GM12873 (cell line): ENCODE measurements at regions not wholly inside any gene's neighbourhood (a gene's known extent, or its start where the extent isn't known, plus 50 kb on each side); places are given as distances from the start of the nearest gene placed in this dataset.

ENCODE experiments used
- TF ChIP-seq, protein P1 (sequence below): IDR thresholded peaks from 2 replicates; pipeline ENCODE4 v1.5.1; 2012; ENCODE audit warnings: low read depth, mild to moderate bottlenecking, moderate library complexity, low read length, control low read depth; ENCODE audit not compliant: insufficient read depth; ENCODE audit errors: missing control alignments

DNA sequence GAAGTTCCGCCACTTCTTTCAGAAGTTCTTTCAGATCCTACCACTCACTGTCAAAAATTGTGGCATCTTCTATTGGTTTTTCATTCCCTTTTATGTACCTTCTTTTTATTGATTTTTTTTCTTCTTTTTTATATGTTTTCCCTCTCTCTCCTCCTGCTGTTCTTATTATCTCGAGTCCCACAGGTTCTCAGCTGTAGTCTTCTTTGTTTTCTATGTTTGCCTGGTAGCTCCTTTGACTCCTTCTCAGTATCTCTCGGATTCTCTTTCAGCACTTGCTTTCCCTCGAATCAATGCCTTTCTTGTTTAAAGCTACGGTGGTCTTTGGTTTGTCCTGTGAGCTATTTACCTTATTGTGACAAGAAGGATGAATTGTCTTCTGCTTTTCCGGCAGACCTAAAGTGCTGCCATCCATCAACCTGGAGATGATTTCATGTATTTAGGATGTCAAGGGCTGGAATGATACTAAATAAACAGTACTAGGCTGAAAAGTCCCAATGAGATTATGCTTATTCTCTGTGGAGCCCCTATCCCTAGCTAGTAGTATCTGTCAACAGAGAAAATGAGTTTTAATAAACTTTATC is 541.7 kb downstream of the NOVA1 start:
- TF ChIP-seq, protein P1, sequence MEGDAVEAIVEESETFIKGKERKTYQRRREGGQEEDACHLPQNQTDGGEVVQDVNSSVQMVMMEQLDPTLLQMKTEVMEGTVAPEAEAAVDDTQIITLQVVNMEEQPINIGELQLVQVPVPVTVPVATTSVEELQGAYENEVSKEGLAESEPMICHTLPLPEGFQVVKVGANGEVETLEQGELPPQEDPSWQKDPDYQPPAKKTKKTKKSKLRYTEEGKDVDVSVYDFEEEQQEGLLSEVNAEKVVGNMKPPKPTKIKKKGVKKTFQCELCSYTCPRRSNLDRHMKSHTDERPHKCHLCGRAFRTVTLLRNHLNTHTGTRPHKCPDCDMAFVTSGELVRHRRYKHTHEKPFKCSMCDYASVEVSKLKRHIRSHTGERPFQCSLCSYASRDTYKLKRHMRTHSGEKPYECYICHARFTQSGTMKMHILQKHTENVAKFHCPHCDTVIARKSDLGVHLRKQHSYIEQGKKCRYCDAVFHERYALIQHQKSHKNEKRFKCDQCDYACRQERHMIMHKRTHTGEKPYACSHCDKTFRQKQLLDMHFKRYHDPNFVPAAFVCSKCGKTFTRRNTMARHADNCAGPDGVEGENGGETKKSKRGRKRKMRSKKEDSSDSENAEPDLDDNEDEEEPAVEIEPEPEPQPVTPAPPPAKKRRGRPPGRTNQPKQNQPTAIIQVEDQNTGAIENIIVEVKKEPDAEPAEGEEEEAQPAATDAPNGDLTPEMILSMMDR = no peak

GRCh38 chr14:26032348-26032747 is 565.5 kb downstream of the NOVA1 start:
- TF ChIP-seq, protein P1 = no peak

GRCh38 chr14:26026384-26026783 is 571.4 kb downstream of the NOVA1 start:
- TF ChIP-seq, protein P1 = no peak

DNA sequence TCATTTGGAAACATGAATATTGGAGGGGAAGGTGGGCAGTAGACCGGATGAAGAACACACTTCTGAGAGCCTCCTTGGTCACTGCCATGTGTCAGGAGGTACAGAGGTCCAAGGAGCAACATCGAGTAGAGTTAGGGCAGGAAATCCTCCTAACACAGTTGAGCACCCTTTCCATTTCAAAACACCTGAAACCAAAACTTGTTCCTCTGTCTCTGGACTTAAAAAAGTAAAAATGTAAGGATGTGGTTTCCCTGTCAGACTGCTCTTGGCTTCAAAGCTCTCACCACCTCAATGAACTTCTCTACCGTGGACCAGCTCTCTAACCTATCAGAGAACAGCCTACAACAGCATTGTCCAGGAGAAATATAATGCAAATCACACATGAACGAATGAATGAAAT is 573.9 kb downstream of the NOVA1 start:
- TF ChIP-seq, protein P1 = no peak

DNA sequence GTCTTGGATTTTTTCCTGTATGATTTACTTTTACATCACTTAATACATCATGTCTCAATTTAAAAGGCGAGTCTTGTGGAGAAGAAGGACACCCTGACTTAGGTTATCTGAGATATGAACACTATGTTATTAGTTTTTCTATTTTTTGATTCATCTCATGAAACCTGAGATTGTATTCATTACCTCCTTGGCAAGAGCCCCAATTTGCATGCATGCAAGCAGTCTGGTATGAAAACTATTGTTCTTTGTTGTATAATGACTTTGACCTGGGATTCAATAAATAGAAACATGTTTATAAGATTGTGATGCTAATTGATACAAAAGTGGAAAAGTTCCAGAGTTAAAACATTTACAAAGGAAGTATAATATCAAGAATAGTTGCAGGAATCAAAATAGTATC is 576.1 kb downstream of the NOVA1 start:
- TF ChIP-seq, protein P1 = no peak

DNA sequence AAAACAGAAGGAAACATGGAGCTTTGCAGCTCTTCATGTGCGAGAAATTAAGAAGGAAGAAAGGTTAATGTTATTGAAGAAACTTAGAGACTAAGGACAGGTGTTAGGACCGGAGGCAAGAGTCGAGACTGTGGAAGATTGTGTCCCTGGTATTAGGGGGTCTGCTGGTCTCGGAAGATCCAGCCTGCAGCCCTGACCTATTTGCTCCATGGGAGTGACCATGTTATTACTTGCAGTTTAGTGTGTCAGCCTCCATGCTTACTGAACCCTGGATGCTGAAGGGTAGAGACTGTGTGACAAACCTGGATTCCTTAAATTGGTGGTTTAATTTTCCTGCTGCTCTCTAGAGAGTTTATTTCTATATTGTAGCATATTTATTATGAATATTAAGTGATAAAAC is 580.6 kb downstream of the NOVA1 start:
- TF ChIP-seq, protein P1 = no peak

DNA sequence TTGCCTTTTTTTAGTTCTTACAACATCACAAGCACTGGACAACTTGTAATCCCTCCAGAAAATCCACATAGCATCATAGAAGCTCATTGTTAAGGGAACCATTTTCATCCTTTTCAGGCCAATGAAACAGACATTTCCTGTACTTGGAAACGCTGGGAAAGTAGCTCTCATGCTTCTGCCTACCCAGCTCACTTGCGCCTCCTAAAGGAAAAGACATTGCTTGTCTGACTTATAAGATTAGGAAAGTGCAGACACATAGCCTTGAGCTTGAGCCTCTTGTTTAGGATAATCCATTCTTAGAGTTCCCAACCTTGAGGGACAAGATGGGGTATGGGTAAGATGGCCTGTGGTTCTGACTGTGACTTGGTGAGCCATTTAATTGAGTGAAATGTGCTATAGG is 589.5 kb downstream of the NOVA1 start:
- TF ChIP-seq, protein P1 = peak; percentile 3
